Neural cell (in vitro differentiated cells): ENCODE measurements at regions not wholly inside any gene's neighbourhood (a gene's known extent, or its start where the extent isn't known, plus 50 kb on each side); places are given as distances from the start of the nearest gene placed in this dataset.
"Not testable (repeated sequence)": the region's sequence is repeated elsewhere in the genome, so short reads cannot be mapped to it uniquely, and the experiment has no call there.

ENCODE experiments used
- H2AFZ ChIP-seq: fragments of 200-600, 300-800 bp; sonication (generic), shearing (Covaris generic); 2 replicates; pipeline ENCODE4 v1.6.0; 2014; ENCODE audit warnings: low read depth, mild to moderate bottlenecking, antibody characterized with exemption, low read length, moderate library complexity
- H3F3A ChIP-seq: fragments of 200-600 bp; shearing (Covaris generic); 2 replicates; pipeline ENCODE4 v1.6.1; 2016; ENCODE audit warnings: mild to moderate bottlenecking, moderate library complexity, mixed read lengths, antibody characterized with exemption, low read length; ENCODE audit not compliant: insufficient read depth, poor library complexity, severe bottlenecking
- H3K27ac ChIP-seq: fragments of 200-600, 300-800 bp; sonication (generic), shearing (Covaris generic); 2 replicates; pipeline ENCODE4 v1.5.1; 2014; ENCODE audit warnings: mild to moderate bottlenecking, low read length, moderate library complexity
- H3K27me3 ChIP-seq: fragments of 300-800, 200-600 bp; sonication (generic), shearing (Covaris generic); 2 replicates; pipeline ENCODE4 v1.6.0; 2014; ENCODE audit warnings: mild to moderate bottlenecking, low read depth, low read length, moderate library complexity; ENCODE audit not compliant: insufficient read depth
- H3K36me3 ChIP-seq: fragments of 300-800, 200-600 bp; sonication (generic), shearing (Covaris generic); 2 replicates; pipeline ENCODE4 v1.5.1; 2014; ENCODE audit warnings: mild to moderate bottlenecking, antibody characterized with exemption, low read length, moderate library complexity; ENCODE audit not compliant: insufficient read depth
- H3K4me2 ChIP-seq: fragments of 300-800, 200-600 bp; sonication (generic), shearing (Covaris generic); 2 replicates; pipeline ENCODE4 v1.6.0; 2014; ENCODE audit warnings: mild to moderate bottlenecking, low read length
- H3K4me3 ChIP-seq: fragments of 300-800, 200-600 bp; sonication (generic), shearing (Covaris generic); 2 replicates; pipeline ENCODE4 v1.5.1; 2014; ENCODE audit warnings: mild to moderate bottlenecking, low read length, moderate library complexity
- H3K79me2 ChIP-seq: fragments of 200-600 bp; shearing (Covaris generic); replicated peaks from 2 replicates; pipeline ENCODE4 v1.6.0; 2014; ENCODE audit warnings: mild to moderate bottlenecking, low read length, moderate library complexity; ENCODE audit not compliant: insufficient read depth
- H3K9ac ChIP-seq: fragments of 300-800, 200-600 bp; sonication (generic), shearing (Covaris generic); 2 replicates; pipeline ENCODE4 v1.6.1; 2016; ENCODE audit warnings: mild to moderate bottlenecking, low read length, mixed read lengths
- H3K9me2 ChIP-seq: fragments of 200-600 bp; shearing (Covaris generic); 2 replicates; pipeline ENCODE4 v1.6.1; 2016; ENCODE audit warnings: mild to moderate bottlenecking, low read length, mixed read lengths; ENCODE audit not compliant: insufficient read depth
- H3K9me3 ChIP-seq: fragments of 200-600, 300-800 bp; sonication (generic), shearing (Covaris generic); 2 replicates; pipeline ENCODE4 v1.6.1; 2016; ENCODE audit warnings: mild to moderate bottlenecking, mixed run types, low read length, moderate library complexity, mixed read lengths
- H4K20me1 ChIP-seq: fragments of 200-600 bp; shearing (Covaris generic); 2 replicates; pipeline ENCODE4 v1.6.1; 2016; ENCODE audit warnings: mild to moderate bottlenecking, mixed run types; ENCODE audit not compliant: insufficient read depth
- CTCF ChIP-seq: fragments of 450-650 bp; IDR thresholded peaks from 2 replicates; pipeline ENCODE4 v1.5.1; 2014; ENCODE audit warnings: antibody characterized with exemption, mild to moderate bottlenecking, moderate library complexity; ENCODE audit not compliant: poor library complexity, severe bottlenecking
- EP300 ChIP-seq: fragments of 450-650 bp; conservative IDR thresholded peaks from 2 replicates; pipeline ENCODE4 v1.6.1; 2014; ENCODE audit warnings: antibody characterized with exemption, mild to moderate bottlenecking, moderate library complexity; ENCODE audit not compliant: poor library complexity, severe bottlenecking
- EZH2 ChIP-seq: fragments of 200-600, 300-800 bp; shearing (Covaris generic), sonication (generic); IDR thresholded peaks from 2 replicates; pipeline ENCODE4 v1.6.1; 2014; ENCODE audit warnings: antibody characterized with exemption, low read length, borderline replicate concordance, mild to moderate bottlenecking; ENCODE audit not compliant: insufficient read depth, poor library complexity, severe bottlenecking
- MXI1 ChIP-seq: fragments of 450-650 bp; conservative IDR thresholded peaks from 2 replicates; pipeline ENCODE4 v1.6.1; 2014; ENCODE audit warnings: antibody characterized with exemption, mild to moderate bottlenecking; ENCODE audit not compliant: poor library complexity, severe bottlenecking
- POLR2AphosphoS5 ChIP-seq: IDR thresholded peaks from 2 replicates; pipeline ENCODE4 v1.6.1; 2012
- RAD21 ChIP-seq: fragments of 450-650 bp; conservative IDR thresholded peaks from 2 replicates; pipeline ENCODE4 v1.6.1; 2014; ENCODE audit warnings: antibody characterized with exemption, mild to moderate bottlenecking, moderate library complexity
- REST ChIP-seq: IDR thresholded peaks from 2 replicates; pipeline ENCODE4 v1.6.1; 2012; ENCODE audit warnings: borderline replicate concordance
- SMC3 ChIP-seq: fragments of 450-650 bp; conservative IDR thresholded peaks from 2 replicates; pipeline ENCODE4 v1.6.1; 2014; ENCODE audit warnings: antibody characterized with exemption, mild to moderate bottlenecking, moderate library complexity; ENCODE audit not compliant: poor library complexity
- TAF1 ChIP-seq: IDR thresholded peaks from 2 replicates; pipeline ENCODE4 v1.6.1; 2012; ENCODE audit warnings: low read depth

GRCh38 chr2:242048479-242048878 lies 178.9 kb downstream of the RTP5 start:
- H3F3A ChIP-seq = no peaks in the 10 kb centered on the region
- H3K4me3 ChIP-seq = no peak overlapping the region
- no peak overlapping the region for H2AFZ ChIP-seq
- H3K4me2 ChIP-seq = no peak overlapping the region
- H3K79me2 ChIP-seq = no peaks in the 10 kb centered on the region
- no peaks in the 10 kb centered on the region for H3K9me2 ChIP-seq
- H3K36me3 ChIP-seq = no peaks in the 10 kb centered on the region
- H3K27me3 ChIP-seq = peaks cover 31% of the 10 kb centered on the region
- no peaks in the 10 kb centered on the region for H3K9me3 ChIP-seq
- H3K27ac ChIP-seq = no peak overlapping the region
- H3K9ac ChIP-seq = no peak overlapping the region
- TF ChIP-seq MXI1 = no peak
- TF ChIP-seq EP300 = no peak
- no peak for TF ChIP-seq POLR2AphosphoS5
- no peak for TF ChIP-seq REST
- no peak for TF ChIP-seq SMC3
- no peak for TF ChIP-seq CTCF
- no peak for TF ChIP-seq EZH2
- TF ChIP-seq TAF1 = no peak
- no peak for TF ChIP-seq RAD21
- no peaks in the 10 kb centered on the region for H4K20me1 ChIP-seq

GRCh38 chr2:242049492-242049891 lies 180.0 kb downstream of the RTP5 start:
- H3K79me2 ChIP-seq = not testable (repeated sequence)

GRCh38 chr2:242051463-242051862 lies 181.9 kb downstream of the RTP5 start:
- Histone ChIP-seq H3K9me2 (no peaks in the 10 kb centered on the region), H3K36me3 (no peaks in the 10 kb centered on the region), H3K27me3 (peaks cover 23% of the 10 kb centered on the region), H3K9ac (no peak overlapping the region), H3K79me2 (no peaks in the 10 kb centered on the region), H3K27ac (no peak overlapping the region), H4K20me1 (no peaks in the 10 kb centered on the region), H3K4me3 (no peak overlapping the region), H3F3A (no peaks in the 10 kb centered on the region), H3K4me2 (no peak overlapping the region), H3K9me3 (no peaks in the 10 kb centered on the region), H2AFZ (no peak overlapping the region)
- TF ChIP-seq REST (no peak), MXI1 (no peak), SMC3 (no peak), EZH2 (no peak), CTCF (no peak), POLR2AphosphoS5 (no peak), EP300 (no peak), TAF1 (no peak), RAD21 (no peak)

More at GRCh38 chr2:242049492-242049891, 180.0 kb downstream of the RTP5 start:
- not testable (repeated sequence) for H3K27ac ChIP-seq, H2AFZ ChIP-seq, H3F3A ChIP-seq, H3K4me2 ChIP-seq, H3K9ac ChIP-seq, H3K9me2 ChIP-seq, H3K4me3 ChIP-seq, H3K9me3 ChIP-seq, H4K20me1 ChIP-seq, H3K36me3 ChIP-seq
- H3K27me3 ChIP-seq = peaks cover 30% of the 10 kb centered on the region
